H7 (cell line): ENCODE measurements at regions not wholly inside any gene's neighbourhood (a gene's known extent, or its start where the extent isn't known, plus 50 kb on each side); places are given as distances from the start of the nearest gene placed in this dataset.

Experiments
- DNase-seq: peaks from one replicate; pipeline ENCODE4 v3.0.0; 2012
- H3K27me3 ChIP-seq: 2 replicates; pipeline ENCODE4 v1.6.0; 2011; ENCODE audit warnings: mild to moderate bottlenecking, low read length; ENCODE audit not compliant: control insufficient read depth, insufficient read depth
- H3K36me3 ChIP-seq: replicated peaks from 2 replicates; pipeline ENCODE4 v1.5.1; 2011; ENCODE audit warnings: low read length; ENCODE audit not compliant: control insufficient read depth, insufficient read depth
- H3K4me3 ChIP-seq: 2 replicates; pipeline ENCODE4 v1.5.1; 2011; ENCODE audit warnings: low read depth, mild to moderate bottlenecking, control low read depth, low read length, moderate library complexity; ENCODE audit not compliant: insufficient read depth

- Histone ChIP-seq H3K27me3 (no peaks in the 10 kb centered on the region), H3K4me3 (no peak overlapping the region), H3K36me3 (no peaks in the 10 kb centered on the region)
- DNase-seq: no peak
Observed at GRCh38 chr6:54595844-54596243, 250.7 kb upstream of the FAM83B start.

- Histone ChIP-seq H3K36me3 (no peaks in the 10 kb centered on the region), H3K4me3 (no peak overlapping the region), H3K27me3 (no peaks in the 10 kb centered on the region)
- no peak for DNase-seq
Observed at GRCh38 chr6:54598787-54599313, 247.7 kb upstream of the FAM83B start.

DNA sequence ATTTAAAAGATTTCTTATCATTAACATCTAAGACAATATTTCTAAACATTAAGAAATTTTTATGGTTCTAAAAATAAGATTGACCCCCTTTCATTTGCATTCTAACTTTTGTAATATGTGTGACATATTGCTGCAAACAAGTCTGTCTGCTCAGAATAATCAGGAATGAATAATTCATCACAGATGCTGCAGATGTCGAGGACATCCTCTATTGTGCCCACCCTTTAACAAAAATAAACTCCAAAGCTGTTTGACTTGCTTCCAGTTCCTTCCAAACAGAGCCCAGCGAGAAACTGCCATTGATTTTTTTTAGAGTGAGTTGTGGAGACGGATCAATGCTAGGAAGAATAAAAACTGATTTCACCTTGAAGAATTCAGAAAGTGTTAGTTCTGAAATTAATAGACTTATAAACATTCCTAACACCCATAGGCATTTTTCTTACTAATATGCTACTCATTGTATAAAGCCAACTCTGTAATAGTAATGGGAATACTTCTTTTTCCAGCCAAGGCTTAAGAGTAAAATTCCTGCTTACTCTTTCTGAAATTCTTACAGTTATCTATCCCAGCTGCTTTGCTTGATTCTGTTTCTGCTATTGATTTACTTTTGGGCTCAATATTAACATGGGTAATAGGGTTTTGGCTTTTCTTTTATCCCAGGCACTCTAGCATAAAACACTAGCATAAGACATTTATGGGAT, 244.8 kb upstream of the FAM83B start:
- Histone ChIP-seq H3K36me3 (no peaks in the 10 kb centered on the region), H3K27me3 (no peaks in the 10 kb centered on the region), H3K4me3 (no peak overlapping the region)
- no peak for DNase-seq

GRCh38 chr6:54602591-54602990, 244.0 kb upstream of the FAM83B start:
- no peak for DNase-seq

GRCh38 chr6:54609981-54610380, 236.6 kb upstream of the FAM83B start:
- H3K36me3 ChIP-seq: no peaks in the 10 kb centered on the region
- no peak for DNase-seq
- no peaks in the 10 kb centered on the region for H3K27me3 ChIP-seq
- no peak overlapping the region for H3K4me3 ChIP-seq

More at GRCh38 chr6:54602591-54602990, 244.0 kb upstream of the FAM83B start:
- Histone ChIP-seq H3K4me3 (no peak overlapping the region), H3K36me3 (no peaks in the 10 kb centered on the region), H3K27me3 (no peaks in the 10 kb centered on the region)

GRCh38 chr6:54613596-54613995, 233.0 kb upstream of the FAM83B start:
- no peaks in the 10 kb centered on the region for H3K36me3 ChIP-seq
- H3K4me3 ChIP-seq: no peak overlapping the region
- no peaks in the 10 kb centered on the region for H3K27me3 ChIP-seq
- no peak for DNase-seq

DNA sequence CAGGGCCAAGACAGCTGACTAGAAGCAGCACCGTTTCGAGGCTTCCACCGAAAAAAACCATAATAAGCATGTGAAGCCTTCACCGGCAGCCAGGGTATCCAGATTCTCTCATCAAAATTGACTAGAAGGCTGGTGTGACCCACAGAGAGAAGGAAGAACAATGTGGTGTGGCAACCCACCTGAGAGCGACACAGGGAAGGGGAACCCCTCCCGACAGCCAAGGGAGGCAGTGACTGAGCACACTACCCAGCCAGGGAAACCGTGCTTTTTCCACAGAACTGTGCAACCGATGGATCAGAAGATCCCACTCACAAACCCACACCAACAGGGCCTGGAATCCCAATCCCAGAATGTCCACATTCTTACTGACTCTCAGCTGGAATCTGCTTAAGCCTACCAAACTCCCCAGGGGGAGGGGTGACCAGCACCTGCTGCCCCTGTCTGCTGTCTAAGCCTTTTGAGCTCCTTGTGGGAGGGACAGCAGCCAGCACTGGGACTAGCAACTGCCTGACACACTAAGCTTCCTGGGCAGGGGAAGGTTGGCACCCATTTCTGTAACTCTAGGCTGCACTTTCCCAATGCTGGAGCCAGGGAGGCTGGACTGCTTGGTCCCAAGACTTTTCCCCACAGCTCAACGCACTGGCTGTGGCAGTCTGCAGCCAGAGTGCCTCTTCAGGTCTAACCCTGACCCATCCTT, 231.9 kb upstream of the FAM83B start:
- no peak overlapping the region for H3K4me3 ChIP-seq
- DNase-seq: no peak
- no peaks in the 10 kb centered on the region for H3K36me3 ChIP-seq
- no peaks in the 10 kb centered on the region for H3K27me3 ChIP-seq

GRCh38 chr6:54617730-54618129, 228.8 kb upstream of the FAM83B start:
- DNase-seq: no peak
- Histone ChIP-seq H3K4me3 (no peak overlapping the region), H3K27me3 (no peaks in the 10 kb centered on the region), H3K36me3 (no peaks in the 10 kb centered on the region)

GRCh38 chr6:54618572-54618971, 228.0 kb upstream of the FAM83B start:
- no peak for DNase-seq
- H3K36me3 ChIP-seq: no peaks in the 10 kb centered on the region
- H3K27me3 ChIP-seq: no peaks in the 10 kb centered on the region
- H3K4me3 ChIP-seq: no peak overlapping the region

DNA sequence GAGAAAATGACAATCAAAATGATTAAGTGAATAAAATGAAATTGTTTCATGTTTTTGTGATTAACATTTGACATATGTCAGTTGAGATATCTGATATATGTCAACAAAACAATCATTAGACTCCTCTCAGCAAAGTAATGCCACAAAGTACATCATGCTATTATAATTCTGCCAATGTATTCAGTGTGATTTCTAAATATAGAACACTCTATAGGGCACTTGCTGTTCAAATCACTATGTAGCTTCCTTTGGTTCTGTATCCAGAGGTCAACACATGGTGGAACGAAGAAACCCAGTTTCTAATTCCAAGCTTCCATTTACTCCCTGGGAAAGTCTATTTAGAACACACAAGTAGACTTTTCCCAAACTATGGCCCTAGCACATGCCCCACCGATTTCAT, 227.5 kb upstream of the FAM83B start:
- H3K4me3 ChIP-seq: no peak overlapping the region
- DNase-seq: no peak
- H3K36me3 ChIP-seq: no peaks in the 10 kb centered on the region
- no peaks in the 10 kb centered on the region for H3K27me3 ChIP-seq

DNA sequence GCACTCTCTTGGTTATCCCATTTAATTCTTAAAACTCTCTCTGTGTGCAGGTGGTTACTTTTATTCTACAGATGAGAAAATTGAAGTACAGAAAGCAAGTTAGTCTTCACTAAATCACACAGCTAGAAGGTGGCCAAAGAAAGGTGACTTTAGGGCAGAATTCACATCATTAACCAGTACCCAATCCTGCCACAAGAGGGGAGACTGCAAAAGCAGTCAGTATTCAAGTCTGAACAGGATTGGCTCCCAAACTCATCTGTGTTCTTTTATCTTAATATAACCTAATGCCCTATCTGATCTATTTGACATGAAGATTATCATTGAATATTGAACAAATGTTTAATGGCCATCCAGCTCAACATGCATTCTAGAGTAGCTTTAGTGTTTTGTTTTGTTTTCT, 225.3 kb upstream of the FAM83B start:
- Histone ChIP-seq H3K36me3 (no peaks in the 10 kb centered on the region), H3K4me3 (no peak overlapping the region), H3K27me3 (no peaks in the 10 kb centered on the region)
- DNase-seq: peak; percentile 0

DNA sequence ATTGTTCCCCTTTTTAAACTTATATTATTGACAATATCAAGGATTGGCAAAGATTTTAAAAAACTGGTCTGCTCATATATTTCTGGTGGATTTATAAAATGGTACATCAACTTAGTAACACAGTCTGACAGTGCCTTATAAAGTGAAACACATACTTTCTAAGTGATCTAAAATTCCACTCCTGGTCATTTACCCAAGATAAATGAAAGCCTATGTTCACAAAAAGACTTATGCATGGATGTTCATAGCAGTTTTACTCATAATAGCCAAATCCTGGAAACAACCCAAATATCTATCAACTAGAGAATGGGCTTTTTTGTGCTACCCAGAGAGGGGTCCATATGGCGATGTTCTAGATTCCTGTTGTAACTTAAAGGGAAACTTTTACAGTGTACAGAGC, 222.4 kb upstream of the FAM83B start:
- DNase-seq: no peak
- H3K27me3 ChIP-seq: no peaks in the 10 kb centered on the region
- H3K4me3 ChIP-seq: no peak overlapping the region
- no peaks in the 10 kb centered on the region for H3K36me3 ChIP-seq

DNA sequence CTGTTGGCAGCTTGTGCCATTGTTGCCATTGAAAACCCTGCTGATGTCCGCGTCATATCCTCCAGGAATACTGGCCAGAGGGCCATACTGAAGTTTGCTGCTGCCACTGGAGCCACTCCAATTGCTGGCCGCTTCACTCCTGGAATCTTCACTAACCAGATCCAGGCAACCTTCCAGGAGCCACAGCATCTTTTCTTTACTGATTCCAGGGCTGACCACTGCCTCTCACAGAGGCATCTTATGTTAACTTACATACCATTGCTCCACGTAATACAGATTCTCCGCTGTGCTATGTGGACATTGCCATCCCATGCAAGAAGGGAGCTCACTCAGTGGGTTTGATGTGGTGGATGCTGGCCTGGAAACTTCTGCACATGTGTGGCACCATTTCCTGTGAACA, 221.8 kb upstream of the FAM83B start:
- Histone ChIP-seq H3K27me3 (no peaks in the 10 kb centered on the region), H3K36me3 (no peaks in the 10 kb centered on the region), H3K4me3 (no peak overlapping the region)
- DNase-seq: no peak

- no peak overlapping the region for H3K4me3 ChIP-seq
- DNase-seq: no peak
- no peaks in the 10 kb centered on the region for H3K27me3 ChIP-seq
- H3K36me3 ChIP-seq: no peaks in the 10 kb centered on the region
Observed at GRCh38 chr6:54629131-54629530, 217.4 kb upstream of the FAM83B start.

- no peaks in the 10 kb centered on the region for H3K27me3 ChIP-seq
- DNase-seq: no peak
- no peak overlapping the region for H3K4me3 ChIP-seq
- no peaks in the 10 kb centered on the region for H3K36me3 ChIP-seq
Observed at GRCh38 chr6:54632984-54633565, 213.5 kb upstream of the FAM83B start.
